K562 (cell line): ENCODE measurements at regions not wholly inside any gene's neighbourhood (a gene's known extent, or its start where the extent isn't known, plus 50 kb on each side); places are given as distances from the start of the nearest gene placed in this dataset.

Source experiments
- CBX2 ChIP-seq: fragments of 200-600 bp; sonication (generic); IDR thresholded peaks from one replicate; pipeline ENCODE4 v1.6.1; 2012; ENCODE audit warnings: mild to moderate bottlenecking, low read length, inconsistent platforms; ENCODE audit not compliant: insufficient read depth, poor library complexity, severe bottlenecking
- CREBBP ChIP-seq: IDR thresholded peaks from one replicate; pipeline ENCODE4 v1.6.1; 2012; ENCODE audit warnings: low read depth, mild to moderate bottlenecking, control low read depth, inconsistent platforms, low read length
- JUND ChIP-seq, 2 experiments: IDR thresholded peaks; 2 replicates in 1 of 2; 3 replicates in 1 of 2; pipeline ENCODE4 v1.6.1; 2011; ENCODE audit warnings: borderline replicate concordance in 2 of 2, low read depth in 2 of 2, low read length in 2 of 2, improper control_type of control experiment in 1 of 2, missing biosample characterization in 1 of 2, missing genetic modification characterization in 1 of 2, missing genetic modification reagents in 1 of 2
- POLR2A ChIP-seq: fragments of 450-650 bp; conservative IDR thresholded peaks from 2 replicates; pipeline ENCODE4 v1.6.1; 2016
- POLR2AphosphoS5 ChIP-seq: IDR thresholded peaks from 2 replicates; pipeline ENCODE4 v1.6.1; 2011; ENCODE audit warnings: mild to moderate bottlenecking, low read depth, low read length, moderate library complexity; ENCODE audit not compliant: control insufficient read depth, insufficient read depth
- TAF1 ChIP-seq: IDR thresholded peaks from 2 replicates; pipeline ENCODE4 v1.6.1; 2011; ENCODE audit warnings: mild to moderate bottlenecking, low read length, moderate library complexity; ENCODE audit not compliant: insufficient read depth, control insufficient read depth, severe bottlenecking; ENCODE audit errors: extremely low read depth
- YY1 ChIP-seq, 3 experiments: IDR thresholded peaks; 2 replicates each; pipeline ENCODE4 v1.6.1; 2011; ENCODE audit warnings: low read length in 2 of 3, mild to moderate bottlenecking in 2 of 3, moderate library complexity in 2 of 3, borderline replicate concordance in 1 of 3, control low read depth in 1 of 3, low read depth in 1 of 3; ENCODE audit not compliant: insufficient read depth in 3 of 3, insufficient replicate concordance in 2 of 3, control insufficient read depth in 1 of 3, insufficient read length in 1 of 3; ENCODE audit errors: extremely low read depth in 1 of 3
- TF ChIP-seq, protein P1 (sequence below): sonication (generic); formaldehyde crosslinking; IDR thresholded peaks from 2 replicates; pipeline ENCODE4 v1.8.1; 2022; ENCODE audit warnings: missing genetic modification reagents
- TF ChIP-seq, protein P2 (sequence below): fragments of 450-650 bp; formaldehyde crosslinking; IDR thresholded peaks from 2 replicates; pipeline ENCODE4 v1.4.0; 2020; ENCODE audit warnings: mild to moderate bottlenecking, moderate library complexity

DNA sequence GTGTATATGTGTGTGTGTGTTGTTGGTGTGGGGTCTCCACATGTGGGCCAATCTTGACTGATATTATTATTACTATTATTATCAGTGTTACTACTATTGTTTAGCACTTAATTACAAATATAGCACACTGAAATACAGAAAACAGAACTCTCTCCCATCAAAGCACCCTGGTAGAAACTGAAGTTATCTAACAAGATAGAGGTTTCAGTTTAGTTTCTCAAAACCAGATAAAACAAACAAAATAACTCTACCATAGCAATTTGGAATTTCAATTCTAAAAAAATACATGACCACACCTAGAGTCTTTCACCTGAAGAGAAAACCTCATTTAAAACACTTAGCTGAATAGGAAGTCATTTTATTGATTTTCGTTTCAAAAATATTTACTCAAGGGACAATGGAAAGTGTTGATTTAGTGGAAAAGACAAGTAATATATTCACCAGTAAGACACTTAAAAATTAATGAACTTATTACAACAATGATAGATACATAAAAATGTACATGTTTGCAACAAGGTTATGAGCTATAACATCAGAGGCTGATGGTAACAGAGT lies 252.3 kb downstream of the PDHA2 start:
- TF ChIP-seq TAF1 (no peak), YY1 (IDR thresholded peaks at IDR 0.05; ENCODE audit: borderline replicate concordance in 1 of 3, control insufficient read depth in 1 of 3, extremely low read depth in 1 of 3, insufficient read depth in 3 of 3, insufficient read length in 1 of 3, insufficient replicate concordance in 2 of 3, low read depth in 1 of 3, low read length in 2 of 3) (no peak), POLR2AphosphoS5 (no peak), CREBBP (no peak), POLR2A (no peak), CBX2 (no peak), JUND (IDR thresholded peaks at IDR 0.05; ENCODE audit: borderline replicate concordance, low read depth, low read length) (no peak), JUND (tag; IDR thresholded peaks at IDR 0.05; ENCODE audit: borderline replicate concordance, low read depth, low read length) (no peak)
- TF ChIP-seq, protein P1, sequence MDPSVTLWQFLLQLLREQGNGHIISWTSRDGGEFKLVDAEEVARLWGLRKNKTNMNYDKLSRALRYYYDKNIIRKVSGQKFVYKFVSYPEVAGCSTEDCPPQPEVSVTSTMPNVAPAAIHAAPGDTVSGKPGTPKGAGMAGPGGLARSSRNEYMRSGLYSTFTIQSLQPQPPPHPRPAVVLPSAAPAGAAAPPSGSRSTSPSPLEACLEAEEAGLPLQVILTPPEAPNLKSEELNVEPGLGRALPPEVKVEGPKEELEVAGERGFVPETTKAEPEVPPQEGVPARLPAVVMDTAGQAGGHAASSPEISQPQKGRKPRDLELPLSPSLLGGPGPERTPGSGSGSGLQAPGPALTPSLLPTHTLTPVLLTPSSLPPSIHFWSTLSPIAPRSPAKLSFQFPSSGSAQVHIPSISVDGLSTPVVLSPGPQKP (CRISPR knock-in tag) = no peak
- TF ChIP-seq, protein P2, sequence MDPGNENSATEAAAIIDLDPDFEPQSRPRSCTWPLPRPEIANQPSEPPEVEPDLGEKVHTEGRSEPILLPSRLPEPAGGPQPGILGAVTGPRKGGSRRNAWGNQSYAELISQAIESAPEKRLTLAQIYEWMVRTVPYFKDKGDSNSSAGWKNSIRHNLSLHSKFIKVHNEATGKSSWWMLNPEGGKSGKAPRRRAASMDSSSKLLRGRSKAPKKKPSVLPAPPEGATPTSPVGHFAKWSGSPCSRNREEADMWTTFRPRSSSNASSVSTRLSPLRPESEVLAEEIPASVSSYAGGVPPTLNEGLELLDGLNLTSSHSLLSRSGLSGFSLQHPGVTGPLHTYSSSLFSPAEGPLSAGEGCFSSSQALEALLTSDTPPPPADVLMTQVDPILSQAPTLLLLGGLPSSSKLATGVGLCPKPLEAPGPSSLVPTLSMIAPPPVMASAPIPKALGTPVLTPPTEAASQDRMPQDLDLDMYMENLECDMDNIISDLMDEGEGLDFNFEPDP (CRISPR knock-in tag) = no peak
